Body of pancreas (tissue), 4 donors: ENCODE measurements at regions not wholly inside any gene's neighbourhood (a gene's known extent, or its start where the extent isn't known, plus 50 kb on each side); places are given as distances from the start of the nearest gene placed in this dataset.

ENCODE experiments used
- ATAC-seq: fragments of 150-250 bp; one replicate; pipeline ENCODE4 v1.9.1; 2016
- DNase-seq, 4 donors: peaks; one replicate each; pipeline ENCODE4 v3.0.0-alpha.2; 2019
- H3K27ac ChIP-seq, 4 donors: fragments of 200-600 bp; sonication (generic); 1 replicate in 3 of 4; 2 replicates in 1 of 4; pipeline versions ENCODE4 v1.5.1 to v1.6.1; 2016 to 2019; ENCODE audit warnings: mild to moderate bottlenecking in 1 of 4, mixed read lengths in 1 of 4, moderate library complexity in 1 of 4
- H3K27me3 ChIP-seq, 2 donors: fragments of 200-600 bp; sonication (generic); one replicate each; pipeline ENCODE4 v1.6.0; 2016; ENCODE audit warnings: mild to moderate bottlenecking in 1 of 2
- H3K36me3 ChIP-seq, 2 donors: fragments of 200-600 bp; sonication (generic); replicated peaks in 1 of 2; 2 replicates each; pipeline ENCODE4 v1.5.1; 2016; ENCODE audit warnings: low read depth in 2 of 2; ENCODE audit not compliant: insufficient read depth in 1 of 2
- H3K4me1 ChIP-seq: fragments of 200-600 bp; sonication (generic); one replicate; pipeline ENCODE4 v1.6.0; 2016
- H3K4me3 ChIP-seq, 2 donors: fragments of 200-600 bp; sonication (generic); 1 replicate in 1 of 2; 2 replicates in 1 of 2; pipeline ENCODE4 v1.5.1; 2016 to 2019
- H3K9me3 ChIP-seq, 3 donors: fragments of 200-600 bp; sonication (generic); 1 replicate in 2 of 3; 2 replicates in 1 of 3; pipeline ENCODE4 v1.5.1; 2016
- POLR2A ChIP-seq, 3 donors: fragments of 450-650 bp; IDR thresholded peaks; one replicate each; pipeline ENCODE4 v1.6.1; 2016; ENCODE audit warnings: antibody characterized with exemption in 3 of 3, mild to moderate bottlenecking in 2 of 3
- WGBS, 2 donors: methylation state at CpG; one replicate each; pipeline ENCODE4 v1.1.5; 2017; 5-methylcytosine and 5-hydroxymethylcytosine counted together
- intact Hi-C: fragments of 100-400 bp; cut with DNase I; formaldehyde crosslinking; loops from one replicate; pipeline ENCODE4 v1.15.1; 2023
- TF ChIP-seq, protein P1 (sequence below), 7 experiments: fragments of 450-650 bp in 4 of 7; fragments of 200-600 bp in 3 of 7; sonication (generic) in 3 of 7; IDR thresholded peaks; one replicate each; pipeline ENCODE4 v1.5.1; 2016 to 2019; ENCODE audit warnings: antibody characterized with exemption in 7 of 7

DNA sequence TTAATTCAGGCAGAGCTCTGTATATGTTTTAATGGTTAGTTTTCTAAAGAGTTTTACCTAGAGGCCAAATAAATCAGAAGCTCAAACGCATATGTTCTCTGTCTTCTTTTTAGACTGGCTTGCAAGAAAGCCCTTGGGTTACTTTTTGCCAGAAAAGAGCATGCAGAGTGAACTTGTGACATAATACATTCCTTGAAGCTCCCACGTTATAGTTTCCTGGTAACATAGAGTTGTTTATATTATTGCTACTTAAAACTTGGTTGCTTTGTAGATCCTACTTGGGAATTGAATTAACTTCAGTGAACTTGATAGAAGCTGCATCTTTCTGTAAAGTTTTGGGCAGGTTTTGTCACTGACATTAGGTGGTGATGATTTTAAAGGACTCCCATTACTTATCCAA lies 102.9 kb downstream of the C9orf152 start:
- H3K9me3 ChIP-seq = no peaks in the 10 kb centered on the region
- TF ChIP-seq POLR2A (IDR thresholded peaks at IDR 0.05) = no peak
- TF ChIP-seq, protein P1, sequence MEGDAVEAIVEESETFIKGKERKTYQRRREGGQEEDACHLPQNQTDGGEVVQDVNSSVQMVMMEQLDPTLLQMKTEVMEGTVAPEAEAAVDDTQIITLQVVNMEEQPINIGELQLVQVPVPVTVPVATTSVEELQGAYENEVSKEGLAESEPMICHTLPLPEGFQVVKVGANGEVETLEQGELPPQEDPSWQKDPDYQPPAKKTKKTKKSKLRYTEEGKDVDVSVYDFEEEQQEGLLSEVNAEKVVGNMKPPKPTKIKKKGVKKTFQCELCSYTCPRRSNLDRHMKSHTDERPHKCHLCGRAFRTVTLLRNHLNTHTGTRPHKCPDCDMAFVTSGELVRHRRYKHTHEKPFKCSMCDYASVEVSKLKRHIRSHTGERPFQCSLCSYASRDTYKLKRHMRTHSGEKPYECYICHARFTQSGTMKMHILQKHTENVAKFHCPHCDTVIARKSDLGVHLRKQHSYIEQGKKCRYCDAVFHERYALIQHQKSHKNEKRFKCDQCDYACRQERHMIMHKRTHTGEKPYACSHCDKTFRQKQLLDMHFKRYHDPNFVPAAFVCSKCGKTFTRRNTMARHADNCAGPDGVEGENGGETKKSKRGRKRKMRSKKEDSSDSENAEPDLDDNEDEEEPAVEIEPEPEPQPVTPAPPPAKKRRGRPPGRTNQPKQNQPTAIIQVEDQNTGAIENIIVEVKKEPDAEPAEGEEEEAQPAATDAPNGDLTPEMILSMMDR (IDR thresholded peaks at IDR 0.05) = no peak
- ATAC-seq (no peak), DNase-seq (no peak)
- H3K27ac ChIP-seq = no peak overlapping the region
- no peak overlapping the region for H3K4me3 ChIP-seq
- no peaks in the 10 kb centered on the region for H3K4me1 ChIP-seq
- H3K36me3 ChIP-seq = no peaks in the 10 kb centered on the region
- no peaks in the 10 kb centered on the region for H3K27me3 ChIP-seq
- intact Hi-C loops = no loop called here
- 39 to 60% methylated on average over 2 of the region's 2 CpGs for WGBS, 2 donors

DNA sequence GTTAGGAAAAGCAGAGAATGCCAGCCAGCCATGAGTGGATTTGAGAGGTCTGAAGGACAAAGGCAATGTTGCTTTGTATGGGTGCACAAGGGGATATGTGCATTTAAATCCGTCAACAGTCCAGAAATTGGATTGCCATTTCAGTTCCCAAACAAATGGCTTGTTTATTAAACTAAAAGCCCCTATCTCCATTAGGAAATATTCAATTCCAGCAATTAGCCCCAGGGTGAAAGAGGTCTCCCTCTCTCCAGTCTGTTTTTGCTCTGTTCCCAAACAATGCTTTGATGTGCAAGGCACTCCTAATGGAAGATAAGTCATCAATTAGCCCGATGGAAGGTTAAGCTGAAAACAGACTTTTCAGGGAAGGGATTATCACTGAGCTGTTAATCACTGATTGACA lies 101.3 kb downstream of the C9orf152 start:
- Histone ChIP-seq H3K4me3 (no peak overlapping the region), H3K4me1 (no peaks in the 10 kb centered on the region), H3K27me3 (no peaks in the 10 kb centered on the region), H3K9me3 (no peaks in the 10 kb centered on the region), H3K27ac (no peak overlapping the region), H3K36me3 (no peaks in the 10 kb centered on the region)
- DNase-seq (no peak), ATAC-seq (no peak)
- intact Hi-C loops = no loop called here
- TF ChIP-seq, protein P1 (IDR thresholded peaks at IDR 0.05) = no peak
- no peak for TF ChIP-seq POLR2A (IDR thresholded peaks at IDR 0.05)
- 68 to 73% methylated on average over 2 of the region's 2 CpGs for WGBS, 2 donors

DNA sequence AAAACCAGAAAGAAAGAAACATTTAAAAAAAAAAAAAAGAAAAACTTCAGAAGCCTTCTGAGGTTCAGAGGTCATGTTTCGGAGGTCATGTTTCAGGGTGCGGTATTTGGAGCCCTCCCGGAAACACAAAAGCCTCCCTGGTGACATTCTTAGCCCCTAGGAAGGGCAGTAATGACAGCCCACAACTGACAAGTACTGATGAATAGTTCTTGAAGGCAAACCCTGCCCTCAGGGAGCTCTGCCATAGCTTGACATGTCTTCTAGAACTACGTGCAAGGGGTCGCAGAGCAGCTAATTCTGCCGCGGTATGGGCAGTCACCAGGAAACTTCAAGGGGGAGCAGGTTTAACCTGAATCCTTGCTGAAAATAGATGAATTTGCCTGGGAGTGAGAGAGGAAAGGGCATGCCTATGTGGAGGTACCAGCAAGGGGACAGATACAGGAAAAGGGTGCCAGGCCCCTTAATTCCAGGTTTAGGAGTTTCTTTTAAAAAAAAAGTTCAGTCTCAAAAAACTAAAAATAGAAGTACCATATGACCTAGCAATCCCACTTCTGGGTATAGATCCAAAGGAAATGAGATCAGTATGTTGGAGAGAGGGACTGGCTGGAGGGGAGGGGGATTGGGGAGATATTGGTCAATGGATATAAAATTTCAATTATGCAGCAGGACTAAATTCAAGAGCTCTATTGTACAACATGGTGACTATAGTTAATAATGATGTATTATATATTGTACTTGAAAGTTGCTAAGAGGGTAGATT lies 98.4 kb downstream of the C9orf152 start:
- Histone ChIP-seq H3K4me3 (no peak overlapping the region), H3K9me3 (no peaks in the 10 kb centered on the region), H3K27me3 (no peaks in the 10 kb centered on the region), H3K27ac (no peak overlapping the region), H3K4me1 (no peaks in the 10 kb centered on the region), H3K36me3 (no peaks in the 10 kb centered on the region)
- 69 to 92% methylated on average over 6 to 7 of the region's 7 CpGs for WGBS, 2 donors
- DNase-seq (no peak), ATAC-seq (no peak)
- TF ChIP-seq, protein P1 (IDR thresholded peaks at IDR 0.05) = no peak
- no peak for TF ChIP-seq POLR2A (IDR thresholded peaks at IDR 0.05)
- intact Hi-C loops = no loop called here

DNA sequence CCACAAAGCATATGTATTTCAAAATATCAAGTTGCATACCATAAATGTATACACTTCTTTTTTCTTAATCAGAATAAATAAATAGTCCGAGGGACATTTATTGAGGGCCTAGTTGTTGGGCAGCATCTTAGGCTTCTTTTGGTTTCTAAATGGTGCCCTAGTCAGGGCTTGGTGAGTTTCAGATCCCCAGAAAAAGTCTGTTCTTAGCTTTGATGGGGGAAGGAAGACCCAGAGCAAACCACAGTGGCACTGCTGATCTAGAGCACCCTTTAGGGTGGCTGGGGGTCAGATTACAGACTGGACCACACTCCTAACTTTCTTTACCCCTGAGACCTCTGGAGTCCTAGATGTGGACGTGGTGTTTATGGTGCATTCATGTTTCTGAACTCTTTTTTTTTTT lies 97.8 kb downstream of the C9orf152 start:
- intact Hi-C loops = no loop called here
- Histone ChIP-seq H3K27me3 (no peaks in the 10 kb centered on the region), H3K27ac (no peak overlapping the region), H3K4me3 (no peak overlapping the region), H3K4me1 (no peaks in the 10 kb centered on the region), H3K36me3 (no peaks in the 10 kb centered on the region), H3K9me3 (no peaks in the 10 kb centered on the region)
- no peak for ATAC-seq
- DNase-seq = no peak
- 66 to 67% methylated on average over 2 of the region's 2 CpGs for WGBS, 2 donors
- no peak for TF ChIP-seq POLR2A (IDR thresholded peaks at IDR 0.05)
- TF ChIP-seq, protein P1 (IDR thresholded peaks at IDR 0.05) = no peak

DNA sequence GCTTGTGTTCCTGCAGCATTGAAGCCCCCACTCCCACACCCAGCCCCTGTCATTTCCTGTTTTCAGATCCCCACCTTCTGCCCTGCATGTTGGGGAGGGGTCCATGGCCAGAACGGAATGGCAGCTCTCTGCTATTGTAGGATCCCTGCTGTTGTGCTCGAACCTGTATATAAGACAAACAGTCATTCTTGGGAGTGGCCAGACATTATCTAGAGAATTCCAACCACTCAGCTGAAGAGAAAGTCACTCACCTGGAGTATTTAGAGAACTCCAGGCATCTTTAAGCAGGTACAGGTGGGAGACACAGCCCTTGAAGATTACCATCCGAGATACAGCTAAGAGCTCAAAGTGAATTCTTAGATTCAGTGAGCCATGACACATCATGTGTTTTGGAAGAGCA lies 96.1 kb downstream of the C9orf152 start:
- no peak overlapping the region for H3K27ac ChIP-seq
- WGBS, 2 donors = 46 to 57% methylated on average over 3 of the region's 3 CpGs

More for the DNA sequence above, 96.1 kb downstream of the C9orf152 start:
- Histone ChIP-seq H3K9me3 (no peaks in the 10 kb centered on the region), H3K36me3 (no peaks in the 10 kb centered on the region), H3K27me3 (no peaks in the 10 kb centered on the region), H3K4me1 (no peaks in the 10 kb centered on the region), H3K4me3 (no peak overlapping the region)
- no peak for DNase-seq
- no peak for ATAC-seq
- TF ChIP-seq, protein P1 (IDR thresholded peaks at IDR 0.05) = no peak
- TF ChIP-seq POLR2A (IDR thresholded peaks at IDR 0.05) = no peak
- intact Hi-C loops = no loop called here
